ENCODE measurements at regions not wholly inside any gene's neighbourhood (a gene's known extent, or its start where the extent isn't known, plus 50 kb on each side); places are given as distances from the start of the nearest gene placed in this dataset.

- Histone ChIP-seq H3K36me3 (no peaks in the 10 kb centered on the region), H3K4me1 (no peaks in the 10 kb centered on the region), H3K9me3 (no peaks in the 10 kb centered on the region), H3K27me3 (no peaks in the 10 kb centered on the region), H3K27ac (no peak overlapping the region), H3K4me3 (no peak overlapping the region)
- no peak for DNase-seq
- no peak for TF ChIP-seq POLR2A (IDR thresholded peaks at IDR 0.05)
- TF ChIP-seq, protein P1, sequence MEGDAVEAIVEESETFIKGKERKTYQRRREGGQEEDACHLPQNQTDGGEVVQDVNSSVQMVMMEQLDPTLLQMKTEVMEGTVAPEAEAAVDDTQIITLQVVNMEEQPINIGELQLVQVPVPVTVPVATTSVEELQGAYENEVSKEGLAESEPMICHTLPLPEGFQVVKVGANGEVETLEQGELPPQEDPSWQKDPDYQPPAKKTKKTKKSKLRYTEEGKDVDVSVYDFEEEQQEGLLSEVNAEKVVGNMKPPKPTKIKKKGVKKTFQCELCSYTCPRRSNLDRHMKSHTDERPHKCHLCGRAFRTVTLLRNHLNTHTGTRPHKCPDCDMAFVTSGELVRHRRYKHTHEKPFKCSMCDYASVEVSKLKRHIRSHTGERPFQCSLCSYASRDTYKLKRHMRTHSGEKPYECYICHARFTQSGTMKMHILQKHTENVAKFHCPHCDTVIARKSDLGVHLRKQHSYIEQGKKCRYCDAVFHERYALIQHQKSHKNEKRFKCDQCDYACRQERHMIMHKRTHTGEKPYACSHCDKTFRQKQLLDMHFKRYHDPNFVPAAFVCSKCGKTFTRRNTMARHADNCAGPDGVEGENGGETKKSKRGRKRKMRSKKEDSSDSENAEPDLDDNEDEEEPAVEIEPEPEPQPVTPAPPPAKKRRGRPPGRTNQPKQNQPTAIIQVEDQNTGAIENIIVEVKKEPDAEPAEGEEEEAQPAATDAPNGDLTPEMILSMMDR (IDR thresholded peaks at IDR 0.05): no peak
Observed at GRCh38 chr12:113565368-113565767, 93.7 kb upstream of the LHX5 start.

DNA sequence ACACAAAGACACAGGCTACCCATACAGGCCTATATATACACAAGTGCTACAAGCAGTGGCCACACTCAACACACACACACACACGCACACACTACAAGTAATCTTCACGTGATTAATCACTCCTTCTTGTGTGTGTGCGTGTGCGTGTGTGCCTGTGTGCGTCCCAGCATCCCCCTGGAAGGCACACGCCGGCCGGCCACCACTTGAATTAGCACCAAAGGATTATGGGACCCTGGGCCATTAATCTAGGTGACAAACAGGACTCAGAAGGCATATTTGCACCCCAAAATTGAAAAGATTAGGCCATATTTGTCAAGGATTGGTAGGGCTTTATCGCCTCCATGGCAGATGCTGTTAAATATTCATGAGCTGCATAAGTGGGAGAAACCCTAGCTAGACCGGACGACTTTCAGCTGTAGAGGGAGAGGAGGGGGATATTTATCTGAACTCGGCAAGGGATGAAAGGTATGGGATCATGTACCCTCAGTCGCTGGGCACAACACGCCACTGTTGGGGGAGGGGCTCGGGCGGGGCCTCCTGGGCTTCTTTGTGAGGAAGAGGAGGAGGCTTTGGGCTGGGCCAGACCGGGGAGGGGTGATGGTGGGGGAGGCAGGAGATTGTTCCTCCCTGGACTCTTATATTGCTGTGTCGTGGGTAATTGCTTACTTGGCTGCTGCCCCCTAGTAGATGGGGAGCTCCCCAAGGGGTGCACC lies 89.6 kb upstream of the LHX5 start:
- Histone ChIP-seq H3K36me3 (no peaks in the 10 kb centered on the region), H3K27ac (no peak overlapping the region), H3K27me3 (no peaks in the 10 kb centered on the region), H3K4me3 (no peak overlapping the region), H3K9me3 (no peaks in the 10 kb centered on the region), H3K4me1 (no peaks in the 10 kb centered on the region)
- no peak for DNase-seq
- no peak for TF ChIP-seq POLR2A (IDR thresholded peaks at IDR 0.05)
- TF ChIP-seq, protein P1 (IDR thresholded peaks at IDR 0.05): no peak

DNA sequence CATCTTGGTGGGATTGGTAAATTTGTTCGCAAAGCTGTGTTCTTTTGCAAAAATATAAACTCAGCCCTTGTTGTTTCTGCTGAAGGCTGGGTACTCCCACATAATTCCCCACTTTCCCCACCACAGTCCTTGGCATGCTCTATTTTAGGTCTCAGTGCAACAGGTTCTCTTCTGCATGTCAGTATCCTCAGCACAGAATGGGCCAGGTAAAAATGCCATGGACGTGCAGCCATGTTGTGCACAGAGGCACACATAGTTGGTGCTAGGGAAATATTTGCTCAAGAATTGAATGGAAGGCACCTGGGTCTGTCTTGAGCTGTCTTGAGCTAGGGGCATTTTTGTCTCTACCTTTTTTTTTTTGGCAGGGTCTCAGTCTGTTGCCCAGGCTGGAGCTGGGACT lies 87.8 kb upstream of the LHX5 start:
- Histone ChIP-seq H3K4me1 (no peaks in the 10 kb centered on the region), H3K27ac (no peak overlapping the region), H3K27me3 (no peaks in the 10 kb centered on the region), H3K9me3 (no peaks in the 10 kb centered on the region), H3K36me3 (no peaks in the 10 kb centered on the region), H3K4me3 (no peak overlapping the region)
- no peak for DNase-seq
- TF ChIP-seq POLR2A (IDR thresholded peaks at IDR 0.05): no peak
- TF ChIP-seq, protein P1 (IDR thresholded peaks at IDR 0.05): no peak

- Histone ChIP-seq H3K4me1 (no peaks in the 10 kb centered on the region), H3K36me3 (no peaks in the 10 kb centered on the region), H3K27me3 (no peaks in the 10 kb centered on the region), H3K4me3 (no peak overlapping the region), H3K27ac (no peak overlapping the region), H3K9me3 (no peaks in the 10 kb centered on the region)
- DNase-seq: no peak
- TF ChIP-seq POLR2A (IDR thresholded peaks at IDR 0.05): no peak
- TF ChIP-seq, protein P1 (IDR thresholded peaks at IDR 0.05): no peak
Observed at GRCh38 chr12:113555226-113555625, 83.6 kb upstream of the LHX5 start.

DNA sequence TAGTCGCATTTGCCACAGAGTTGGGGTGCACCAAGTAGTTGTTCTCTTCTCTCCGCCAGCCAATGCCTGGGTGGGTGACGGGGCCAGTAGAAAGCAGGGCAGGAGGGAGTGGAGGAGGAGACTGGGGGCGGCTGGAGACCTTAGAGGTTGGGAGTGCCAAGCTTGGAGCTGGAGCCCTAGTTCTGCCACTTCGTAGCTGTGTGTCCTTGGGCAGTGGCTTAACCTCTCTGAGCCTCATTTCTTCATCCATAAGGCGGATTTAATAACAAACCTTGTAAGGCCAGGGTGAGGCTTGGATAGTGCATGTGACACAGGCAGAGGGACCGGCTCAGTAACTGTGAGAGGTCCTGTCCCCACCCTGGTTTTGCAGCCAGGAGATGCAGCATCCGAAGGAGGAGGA lies 81.1 kb upstream of the LHX5 start:
- DNase-seq: no peak
- H3K36me3 ChIP-seq: no peaks in the 10 kb centered on the region

More for the DNA sequence above, 81.1 kb upstream of the LHX5 start:
- H3K27ac ChIP-seq: no peak overlapping the region
- TF ChIP-seq, protein P1 (IDR thresholded peaks at IDR 0.05): no peak
- TF ChIP-seq POLR2A (IDR thresholded peaks at IDR 0.05): no peak
- H3K4me1 ChIP-seq: no peaks in the 10 kb centered on the region
- H3K27me3 ChIP-seq: no peaks in the 10 kb centered on the region
- no peak overlapping the region for H3K4me3 ChIP-seq
- H3K9me3 ChIP-seq: no peaks in the 10 kb centered on the region
